DMS114 treated with DMSO at 0.1 percent for 48 hours (cell line): ENCODE measurements at regions not wholly inside any gene's neighbourhood (a gene's known extent, or its start where the extent isn't known, plus 50 kb on each side); places are given as distances from the start of the nearest gene placed in this dataset.
"Not testable (repeated sequence)": the region's sequence is repeated elsewhere in the genome, so short reads cannot be mapped to it uniquely, and the experiment has no call there.

Source experiments
- DNase-seq: peaks from one replicate; lab custom pipeline; 2025; ENCODE audit not compliant: unreplicated experiment; lab: John Stamatoyannopoulos, UW

GRCh38 chr4:31701256-31701655 lies 981.1 kb downstream of the PCDH7 start:
- no peak for DNase-seq

- DNase-seq = no peak
Measured at GRCh38 chr4:31702326-31702725, 982.2 kb downstream of the PCDH7 start.

DNA sequence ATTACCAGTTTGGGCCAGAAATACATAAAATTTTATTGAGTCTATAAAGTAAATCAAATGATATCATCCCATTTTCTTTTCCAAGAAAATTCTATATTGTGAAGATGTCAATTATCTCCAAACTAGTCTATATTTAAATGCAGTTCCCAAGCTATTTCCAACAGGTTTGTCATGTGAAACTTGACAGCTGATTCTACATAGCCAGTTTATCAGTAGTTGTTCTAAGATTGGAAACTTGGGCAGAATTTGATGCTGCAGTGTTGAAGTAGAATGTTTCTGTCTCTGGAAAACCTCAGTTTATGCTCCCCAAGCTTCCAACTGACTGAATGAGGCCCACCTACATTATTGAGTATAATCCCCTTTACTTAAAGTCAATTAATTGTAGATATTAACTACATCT lies 994.1 kb downstream of the PCDH7 start:
- DNase-seq = no peak

DNA sequence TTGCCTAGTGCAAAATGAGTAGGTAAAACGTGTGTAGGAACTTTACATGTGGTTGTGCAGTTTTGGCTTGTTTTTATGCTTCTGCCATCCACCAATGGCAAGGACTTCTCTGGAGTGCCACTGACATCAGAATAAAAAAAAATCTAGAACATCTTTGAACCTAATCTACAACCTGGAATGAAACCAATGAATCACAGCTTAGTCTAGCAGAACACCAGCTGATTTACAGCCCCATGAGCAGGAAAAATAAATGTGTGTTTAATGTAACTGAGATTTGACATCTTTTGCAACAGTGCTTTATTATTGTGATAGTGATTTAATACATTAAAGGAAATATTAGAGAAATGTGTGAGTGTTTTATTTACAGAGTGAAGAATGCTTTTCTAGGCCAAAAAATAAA lies 995.1 kb downstream of the PCDH7 start:
- no peak for DNase-seq

GRCh38 chr4:31727030-31727429 lies 1006.9 kb downstream of the PCDH7 start:
- DNase-seq = no peak

GRCh38 chr4:31735004-31735403 lies 1014.8 kb downstream of the PCDH7 start:
- no peak for DNase-seq

GRCh38 chr4:31737419-31737818 lies 1017.2 kb downstream of the PCDH7 start:
- DNase-seq = no peak

GRCh38 chr4:31741326-31741725 lies 1021.2 kb downstream of the PCDH7 start:
- DNase-seq = no peak

- no peak for DNase-seq
Measured at GRCh38 chr4:31748382-31748781, 1028.2 kb downstream of the PCDH7 start.

GRCh38 chr4:31750581-31750980 lies 1030.4 kb downstream of the PCDH7 start:
- not testable (repeated sequence) for DNase-seq

- no peak for DNase-seq
Measured at GRCh38 chr4:31755751-31756150, 1035.6 kb downstream of the PCDH7 start.

GRCh38 chr4:31768756-31769155 lies 1048.6 kb downstream of the PCDH7 start:
- no peak for DNase-seq

GRCh38 chr4:31783311-31783710 lies 1063.1 kb downstream of the PCDH7 start:
- DNase-seq = no peak

- DNase-seq = no peak
Measured at GRCh38 chr4:31784558-31784957, 1064.4 kb downstream of the PCDH7 start.

DNA sequence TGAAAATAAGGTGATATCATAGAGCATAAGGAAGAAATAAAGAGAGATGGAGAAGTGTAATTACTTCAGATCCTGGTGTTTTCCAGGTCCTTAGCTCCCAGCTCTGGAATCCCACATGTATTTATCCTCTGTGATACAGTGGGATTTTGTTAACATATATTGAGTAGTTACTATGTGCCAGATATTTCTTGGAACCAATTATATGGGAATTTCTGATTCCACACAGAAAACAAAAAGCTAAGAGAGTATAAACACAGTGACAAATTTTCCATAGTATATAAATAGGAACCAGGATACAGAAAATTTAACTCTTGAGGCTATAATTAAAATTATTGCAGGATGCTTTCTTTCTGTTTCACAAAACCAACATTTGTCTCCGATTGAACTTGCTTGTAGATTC lies 1067.5 kb downstream of the PCDH7 start:
- DNase-seq = no peak

- no peak for DNase-seq
Measured at GRCh38 chr4:31788676-31789075, 1068.5 kb downstream of the PCDH7 start.

GRCh38 chr4:31791666-31792065 lies 1071.5 kb downstream of the PCDH7 start:
- DNase-seq = no peak

DNA sequence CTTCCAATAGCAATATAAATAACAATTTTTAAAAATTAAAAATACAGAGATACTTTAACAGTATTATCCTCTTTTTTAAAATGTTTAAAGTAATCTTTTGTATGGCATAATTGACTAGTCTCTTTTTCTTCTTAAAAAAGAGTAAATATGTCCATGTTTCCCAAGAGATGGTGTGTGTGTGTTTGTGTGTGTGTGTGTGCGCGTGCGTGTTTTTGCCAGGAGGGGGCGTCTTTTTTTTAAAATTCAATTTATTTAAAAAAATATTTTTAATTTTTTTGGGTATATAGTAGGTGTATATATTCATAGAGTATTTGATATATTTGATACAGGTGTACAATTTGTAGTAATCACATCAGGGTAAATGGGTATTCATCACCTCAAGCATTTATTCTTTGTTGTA lies 1073.7 kb downstream of the PCDH7 start:
- no peak for DNase-seq

- not testable (repeated sequence) for DNase-seq
Measured at GRCh38 chr4:31797052-31797451, 1076.9 kb downstream of the PCDH7 start.

- no peak for DNase-seq
Measured at GRCh38 chr4:31803526-31804195, 1083.5 kb downstream of the PCDH7 start.

DNA sequence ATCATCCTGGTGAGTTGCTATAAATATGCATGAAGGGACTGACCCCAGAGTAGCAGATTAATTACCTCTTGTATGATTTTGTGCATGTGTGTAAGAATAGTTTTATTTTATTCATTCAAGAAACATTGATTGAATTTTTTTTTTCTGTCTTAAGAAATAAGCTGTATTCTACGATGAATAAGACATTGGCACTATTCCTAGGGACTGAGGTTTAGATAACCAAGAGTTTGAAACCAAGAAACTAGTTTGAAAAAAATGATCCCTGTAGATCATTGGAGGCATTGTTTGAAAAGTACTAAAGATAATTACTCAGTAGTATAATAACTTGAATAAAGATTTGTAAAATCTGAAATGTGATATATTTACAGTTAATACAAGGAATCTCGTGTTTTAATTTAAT lies 1086.9 kb downstream of the PCDH7 start:
- DNase-seq = no peak

GRCh38 chr4:31844350-31844749 lies 1124.2 kb downstream of the PCDH7 start:
- no peak for DNase-seq

GRCh38 chr4:31851946-31852345 lies 1131.8 kb downstream of the PCDH7 start:
- no peak for DNase-seq
